ENCODE measurements at regions not wholly inside any gene's neighbourhood (a gene's known extent, or its start where the extent isn't known, plus 50 kb on each side); places are given as distances from the start of the nearest gene placed in this dataset.

- no peak for TF ChIP-seq EZH2phosphoT487 (IDR thresholded peaks at IDR 0.05; ENCODE audit: insufficient read depth, low read depth)
- TF ChIP-seq EZH2 (IDR thresholded peaks at IDR 0.05; ENCODE audit: insufficient read depth, poor library complexity, severe bottlenecking), result no peak
Measured at GRCh38 chr22:48143856-48144255, 1381.4 kb downstream of the TBC1D22A start.
